ENCODE measurements at regions not wholly inside any gene's neighbourhood (a gene's known extent, or its start where the extent isn't known, plus 50 kb on each side); places are given as distances from the start of the nearest gene placed in this dataset.

DNA sequence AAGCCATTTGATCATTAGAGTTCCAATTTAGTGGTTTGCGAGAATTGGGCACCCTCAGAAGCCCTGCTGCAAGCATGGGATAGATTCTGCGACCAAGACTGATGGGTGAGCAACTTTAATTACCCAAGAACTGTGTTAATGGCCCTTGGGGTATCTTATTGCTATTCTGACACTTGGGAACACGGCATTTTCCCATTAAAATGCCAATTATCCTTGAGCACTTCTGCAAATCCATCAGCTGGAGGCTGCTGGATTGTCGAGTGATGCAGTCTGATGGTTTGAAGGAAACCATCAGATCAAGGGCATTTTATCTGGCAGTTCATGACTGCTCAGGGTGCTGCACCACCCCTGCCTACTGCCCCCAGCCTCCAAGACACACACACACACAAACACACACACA is 183.6 kb upstream of the PROK2 start:
- Mint-ChIP-seq H3K9me3 (ENCODE audit: unreplicated experiment) (no peaks in the 10 kb centered on the region), H3K4me1 (ENCODE audit: insufficient read depth, unreplicated experiment) (peaks cover 8% of the 10 kb centered on the region), H3K27me3 (ENCODE audit: insufficient read depth, unreplicated experiment) (peaks cover 40% of the 10 kb centered on the region), H3K27ac (ENCODE audit: low read depth, unreplicated experiment) (no peak overlapping the region), H3K36me3 (ENCODE audit: insufficient read depth, unreplicated experiment) (no peaks in the 10 kb centered on the region), H3K4me3 (ENCODE audit: unreplicated experiment) (no peak overlapping the region)
- intact Hi-C loops (cut with micrococcal nuclease), result no loop called here
- no TSS peak for BruUV-seq (replicated peaks)
- no peak for DNase-seq (ENCODE audit: unreplicated experiment)
- POLR2A ChIA-PET, result interaction anchor here (0.6 kb wide), 1 partner anchor 697 kb away, joined by 4 read pairs; no protein-coding TSS in a partner anchor
- TF ChIP-seq, protein P1, sequence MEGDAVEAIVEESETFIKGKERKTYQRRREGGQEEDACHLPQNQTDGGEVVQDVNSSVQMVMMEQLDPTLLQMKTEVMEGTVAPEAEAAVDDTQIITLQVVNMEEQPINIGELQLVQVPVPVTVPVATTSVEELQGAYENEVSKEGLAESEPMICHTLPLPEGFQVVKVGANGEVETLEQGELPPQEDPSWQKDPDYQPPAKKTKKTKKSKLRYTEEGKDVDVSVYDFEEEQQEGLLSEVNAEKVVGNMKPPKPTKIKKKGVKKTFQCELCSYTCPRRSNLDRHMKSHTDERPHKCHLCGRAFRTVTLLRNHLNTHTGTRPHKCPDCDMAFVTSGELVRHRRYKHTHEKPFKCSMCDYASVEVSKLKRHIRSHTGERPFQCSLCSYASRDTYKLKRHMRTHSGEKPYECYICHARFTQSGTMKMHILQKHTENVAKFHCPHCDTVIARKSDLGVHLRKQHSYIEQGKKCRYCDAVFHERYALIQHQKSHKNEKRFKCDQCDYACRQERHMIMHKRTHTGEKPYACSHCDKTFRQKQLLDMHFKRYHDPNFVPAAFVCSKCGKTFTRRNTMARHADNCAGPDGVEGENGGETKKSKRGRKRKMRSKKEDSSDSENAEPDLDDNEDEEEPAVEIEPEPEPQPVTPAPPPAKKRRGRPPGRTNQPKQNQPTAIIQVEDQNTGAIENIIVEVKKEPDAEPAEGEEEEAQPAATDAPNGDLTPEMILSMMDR (IDR thresholded peaks at IDR 0.05; ENCODE audit: unreplicated experiment), result no peak
- CTCF ChIA-PET, result no interaction called here

DNA sequence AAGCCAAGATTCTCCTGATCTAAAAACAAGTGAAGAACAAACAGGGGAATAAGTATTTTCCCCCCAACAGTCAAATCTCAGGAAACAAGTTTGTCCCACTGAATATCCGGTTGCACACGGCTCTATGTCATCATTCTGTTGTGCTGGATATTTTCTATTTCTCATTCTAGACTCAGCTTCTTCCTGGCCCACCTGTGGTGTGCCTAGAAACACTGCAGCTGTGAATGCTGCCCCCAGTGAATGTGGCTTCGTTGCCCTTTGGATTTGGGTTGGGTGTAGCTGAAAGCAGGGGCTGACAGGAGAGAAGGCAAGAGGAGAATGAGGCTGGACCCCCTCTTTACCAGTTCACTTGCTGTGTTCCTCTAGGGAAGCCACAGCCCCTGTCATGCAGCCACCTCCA is 181.2 kb upstream of the PROK2 start:
- TF ChIP-seq, protein P1 (IDR thresholded peaks at IDR 0.05; ENCODE audit: unreplicated experiment), result no peak
- H3K36me3 Mint-ChIP-seq (ENCODE audit: insufficient read depth, unreplicated experiment), result no peaks in the 10 kb centered on the region
- BruUV-seq (replicated peaks), result no TSS peak
- ChIA-PET POLR2A (no interaction called here), CTCF (interaction anchor here (0.7 to 1.2 kb wide), 4 partner anchors 79 to 846 kb away, joined by 3 to 5 read pairs (median 3); no protein-coding TSS in a partner anchor)
- peaks cover 51% of the 10 kb centered on the region for H3K27me3 Mint-ChIP-seq (ENCODE audit: insufficient read depth, unreplicated experiment)
- H3K4me3 Mint-ChIP-seq (ENCODE audit: unreplicated experiment), result no peak overlapping the region
- no peak overlapping the region for H3K27ac Mint-ChIP-seq (ENCODE audit: low read depth, unreplicated experiment)
- no peaks in the 10 kb centered on the region for H3K9me3 Mint-ChIP-seq (ENCODE audit: unreplicated experiment)
- peaks cover 7% of the 10 kb centered on the region for H3K4me1 Mint-ChIP-seq (ENCODE audit: insufficient read depth, unreplicated experiment)
- DNase-seq (ENCODE audit: unreplicated experiment), result no peak
- intact Hi-C loops (cut with micrococcal nuclease), result no loop called here

DNA sequence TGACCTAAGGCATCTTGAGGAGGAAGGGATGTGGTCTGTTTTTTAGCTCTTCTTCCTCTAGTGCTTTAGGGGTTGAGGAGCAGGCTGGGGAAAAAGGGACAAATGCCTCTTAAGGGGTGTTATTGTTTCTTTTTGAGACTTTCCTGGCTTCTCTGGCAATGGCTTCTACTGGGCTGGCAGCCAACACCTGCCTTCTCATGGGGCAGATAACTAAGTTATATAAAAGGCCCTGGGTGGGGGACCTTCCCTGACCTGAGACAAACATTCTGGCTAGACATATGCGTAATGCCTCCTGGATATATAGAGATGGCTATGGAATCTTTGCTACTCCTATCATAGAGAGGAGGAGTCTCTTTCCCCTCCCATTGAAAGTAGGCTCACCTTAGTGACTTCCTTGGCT is 179.2 kb upstream of the PROK2 start:
- H3K27me3 Mint-ChIP-seq (ENCODE audit: insufficient read depth, unreplicated experiment), result peaks cover 59% of the 10 kb centered on the region
- no peaks in the 10 kb centered on the region for H3K9me3 Mint-ChIP-seq (ENCODE audit: unreplicated experiment)
- H3K4me1 Mint-ChIP-seq (ENCODE audit: insufficient read depth, unreplicated experiment), result peaks cover 7% of the 10 kb centered on the region
- BruUV-seq (replicated peaks), result no TSS peak
- CTCF ChIA-PET, result interaction anchor here (0.6 to 1.4 kb wide), 5 partner anchors 10 to 88 kb away, joined by 3 to 5 read pairs (median 3); no protein-coding TSS in a partner anchor
- no peaks in the 10 kb centered on the region for H3K36me3 Mint-ChIP-seq (ENCODE audit: insufficient read depth, unreplicated experiment)
- no peak overlapping the region for H3K27ac Mint-ChIP-seq (ENCODE audit: low read depth, unreplicated experiment)
- intact Hi-C loops (cut with micrococcal nuclease), result no loop called here
- POLR2A ChIA-PET, result no interaction called here
- H3K4me3 Mint-ChIP-seq (ENCODE audit: unreplicated experiment), result no peak overlapping the region
- no peak for DNase-seq (ENCODE audit: unreplicated experiment)
- TF ChIP-seq, protein P1 (IDR thresholded peaks at IDR 0.05; ENCODE audit: unreplicated experiment), result no peak

DNA sequence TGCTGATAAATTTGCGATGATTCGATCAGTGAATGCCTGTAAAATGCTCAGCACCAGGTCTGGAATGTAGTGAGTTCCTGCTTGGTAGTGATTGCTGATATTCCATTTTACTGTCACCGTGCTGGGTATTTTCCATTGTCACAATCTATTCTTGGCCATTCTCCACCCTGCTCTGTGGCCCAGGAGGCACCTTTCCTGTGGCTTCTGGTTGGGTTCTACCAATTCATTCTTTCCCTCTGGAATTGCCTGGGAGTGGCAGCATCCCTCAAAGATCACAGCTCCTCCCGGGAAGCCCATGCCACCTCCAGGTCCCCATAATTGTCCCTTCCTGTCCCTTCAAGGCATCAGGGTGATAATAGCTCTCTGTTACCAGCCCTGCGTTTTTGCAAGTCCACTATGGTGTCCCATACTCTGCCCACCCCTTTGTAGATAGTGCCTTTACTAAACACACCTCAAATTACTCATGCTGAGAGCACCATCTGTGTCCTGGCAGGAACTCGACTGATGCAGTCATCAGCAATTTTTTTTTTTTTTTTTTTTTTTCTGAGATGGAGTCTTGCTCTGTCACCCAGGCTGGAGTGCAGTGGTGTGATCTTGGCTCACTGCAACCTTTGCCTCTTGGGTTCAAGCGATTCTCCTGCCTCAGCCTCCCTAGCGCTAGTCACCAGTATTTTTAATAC is 177.8 kb upstream of the PROK2 start:
- intact Hi-C loops (cut with micrococcal nuclease), result no loop called here
- Mint-ChIP-seq H3K4me3 (ENCODE audit: unreplicated experiment) (no peak overlapping the region), H3K4me1 (ENCODE audit: insufficient read depth, unreplicated experiment) (peaks cover 7% of the 10 kb centered on the region), H3K36me3 (ENCODE audit: insufficient read depth, unreplicated experiment) (no peaks in the 10 kb centered on the region), H3K27me3 (ENCODE audit: insufficient read depth, unreplicated experiment) (peaks cover 60% of the 10 kb centered on the region), H3K9me3 (ENCODE audit: unreplicated experiment) (no peaks in the 10 kb centered on the region), H3K27ac (ENCODE audit: low read depth, unreplicated experiment) (peak overlapping the region; percentile 21)
- POLR2A ChIA-PET, result interaction anchor here (0.5 to 0.6 kb wide), 3 partner anchors 23 to 677 kb away, joined by 4 to 5 read pairs (median 4); no protein-coding TSS in a partner anchor
- BruUV-seq (replicated peaks), result no TSS peak
- TF ChIP-seq, protein P1 (IDR thresholded peaks at IDR 0.05; ENCODE audit: unreplicated experiment), result no peak
- peak; percentile 33 for DNase-seq (ENCODE audit: unreplicated experiment)
- CTCF ChIA-PET, result interaction anchor here (0.5 to 1.3 kb wide), 5 partner anchors 10 to 857 kb away, joined by 3 to 5 read pairs (median 3); no protein-coding TSS in a partner anchor

Data from MCF 10A (cell line).